ENCODE measurements at regions not wholly inside any gene's neighbourhood (a gene's known extent, or its start where the extent isn't known, plus 50 kb on each side); places are given as distances from the start of the nearest gene placed in this dataset.

DNA sequence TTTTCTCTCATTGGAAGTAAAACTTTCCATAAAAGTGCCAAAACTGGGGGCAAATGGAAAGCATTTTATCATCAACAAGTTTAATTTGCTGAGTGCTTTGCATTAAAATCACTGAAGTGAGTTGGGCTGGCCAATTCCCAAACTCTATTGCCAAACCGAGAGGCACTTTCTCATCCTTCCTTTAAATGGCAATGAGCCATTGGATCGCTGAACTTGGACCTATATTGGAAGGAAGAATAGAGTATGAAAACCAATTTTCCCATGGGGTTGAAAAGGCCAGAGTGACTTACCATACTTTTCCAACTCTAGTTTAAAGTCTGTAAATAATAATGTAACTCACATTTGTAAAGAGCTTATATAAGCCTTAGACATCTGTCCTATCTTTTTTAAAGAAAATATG lies 189.1 kb upstream of the C1orf87 start:
- DNase-seq (ENCODE audit: low spot score) = no peak
- no peak overlapping the region for H3K27ac ChIP-seq (ENCODE audit: low read depth in 1 of 2, low read length in 2 of 2)
- no peak overlapping the region for H3K9ac ChIP-seq (ENCODE audit: low read depth in 1 of 2, low read length in 2 of 2)
- H3K27me3 ChIP-seq (ENCODE audit: control insufficient read depth in 4 of 4, insufficient read depth in 4 of 4, low read length in 3 of 4) = no peaks in the 10 kb centered on the region
- peak in 1 of 2 donors; percentile 26 for TF ChIP-seq RXRA (IDR thresholded peaks at IDR 0.05)
- TF ChIP-seq, protein P1, sequence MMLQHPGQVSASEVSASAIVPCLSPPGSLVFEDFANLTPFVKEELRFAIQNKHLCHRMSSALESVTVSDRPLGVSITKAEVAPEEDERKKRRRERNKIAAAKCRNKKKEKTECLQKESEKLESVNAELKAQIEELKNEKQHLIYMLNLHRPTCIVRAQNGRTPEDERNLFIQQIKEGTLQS (IDR thresholded peaks at IDR 0.05) = no peak
- no peak for TF ChIP-seq YY1 (IDR thresholded peaks at IDR 0.05)
- peak in 1 of 2 donors; percentile 7 for TF ChIP-seq HNF4A (conservative IDR thresholded peaks at IDR 0.05)
- TF ChIP-seq, protein P2, sequence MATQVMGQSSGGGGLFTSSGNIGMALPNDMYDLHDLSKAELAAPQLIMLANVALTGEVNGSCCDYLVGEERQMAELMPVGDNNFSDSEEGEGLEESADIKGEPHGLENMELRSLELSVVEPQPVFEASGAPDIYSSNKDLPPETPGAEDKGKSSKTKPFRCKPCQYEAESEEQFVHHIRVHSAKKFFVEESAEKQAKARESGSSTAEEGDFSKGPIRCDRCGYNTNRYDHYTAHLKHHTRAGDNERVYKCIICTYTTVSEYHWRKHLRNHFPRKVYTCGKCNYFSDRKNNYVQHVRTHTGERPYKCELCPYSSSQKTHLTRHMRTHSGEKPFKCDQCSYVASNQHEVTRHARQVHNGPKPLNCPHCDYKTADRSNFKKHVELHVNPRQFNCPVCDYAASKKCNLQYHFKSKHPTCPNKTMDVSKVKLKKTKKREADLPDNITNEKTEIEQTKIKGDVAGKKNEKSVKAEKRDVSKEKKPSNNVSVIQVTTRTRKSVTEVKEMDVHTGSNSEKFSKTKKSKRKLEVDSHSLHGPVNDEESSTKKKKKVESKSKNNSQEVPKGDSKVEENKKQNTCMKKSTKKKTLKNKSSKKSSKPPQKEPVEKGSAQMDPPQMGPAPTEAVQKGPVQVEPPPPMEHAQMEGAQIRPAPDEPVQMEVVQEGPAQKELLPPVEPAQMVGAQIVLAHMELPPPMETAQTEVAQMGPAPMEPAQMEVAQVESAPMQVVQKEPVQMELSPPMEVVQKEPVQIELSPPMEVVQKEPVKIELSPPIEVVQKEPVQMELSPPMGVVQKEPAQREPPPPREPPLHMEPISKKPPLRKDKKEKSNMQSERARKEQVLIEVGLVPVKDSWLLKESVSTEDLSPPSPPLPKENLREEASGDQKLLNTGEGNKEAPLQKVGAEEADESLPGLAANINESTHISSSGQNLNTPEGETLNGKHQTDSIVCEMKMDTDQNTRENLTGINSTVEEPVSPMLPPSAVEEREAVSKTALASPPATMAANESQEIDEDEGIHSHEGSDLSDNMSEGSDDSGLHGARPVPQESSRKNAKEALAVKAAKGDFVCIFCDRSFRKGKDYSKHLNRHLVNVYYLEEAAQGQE (IDR thresholded peaks at IDR 0.05) = no peak
- peaks cover 0 to 14% (median 12%) of the 10 kb centered on the region in 4 donors for H3K4me1 ChIP-seq (ENCODE audit: control insufficient read depth in 4 of 4, insufficient read depth in 4 of 4, low read length in 3 of 4)
- WGBS = 32% methylated on average over 2 of the region's 2 CpGs
- no peak overlapping the region for H3K4me3 ChIP-seq (ENCODE audit: low read depth in 1 of 3, low read length in 3 of 3)
- H3K36me3 ChIP-seq (ENCODE audit: control insufficient read depth in 4 of 4, insufficient read depth in 3 of 4, low read depth in 1 of 4, low read length in 3 of 4) = no peaks in the 10 kb centered on the region
- H3K9me3 ChIP-seq (ENCODE audit: control insufficient read depth in 4 of 4, low read length in 3 of 4) = no peaks in the 10 kb centered on the region

DNA sequence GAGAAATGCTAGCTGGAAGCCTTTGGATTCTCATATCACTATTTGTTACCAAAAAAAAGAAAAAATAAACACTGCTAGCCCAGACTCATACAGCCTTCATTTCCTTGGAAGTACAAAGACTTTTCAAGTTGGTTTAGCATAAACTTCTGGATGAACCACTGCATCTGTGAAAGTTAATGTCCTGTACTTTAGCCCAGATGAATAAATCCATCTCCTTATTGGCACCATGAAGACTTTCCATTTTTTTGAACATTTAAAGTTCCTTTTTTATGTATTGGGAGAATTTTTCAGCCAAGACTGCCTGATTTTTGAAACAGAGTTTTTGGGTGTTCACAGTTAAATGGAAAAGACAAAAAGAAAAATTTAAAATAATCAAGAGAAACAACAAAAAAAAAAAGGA lies 184.0 kb upstream of the C1orf87 start:
- no peak overlapping the region for H3K27ac ChIP-seq (ENCODE audit: low read depth in 1 of 2, low read length in 2 of 2)
- no peaks in the 10 kb centered on the region for H3K36me3 ChIP-seq (ENCODE audit: control insufficient read depth in 4 of 4, insufficient read depth in 3 of 4, low read depth in 1 of 4, low read length in 3 of 4)
- H3K4me3 ChIP-seq (ENCODE audit: low read depth in 1 of 3, low read length in 3 of 3) = no peak overlapping the region
- no peak overlapping the region for H3K9ac ChIP-seq (ENCODE audit: low read depth in 1 of 2, low read length in 2 of 2)
- no peaks in the 10 kb centered on the region for H3K9me3 ChIP-seq (ENCODE audit: control insufficient read depth in 4 of 4, low read length in 3 of 4)
- no peak for DNase-seq (ENCODE audit: low spot score)
- TF ChIP-seq YY1 (IDR thresholded peaks at IDR 0.05) = no peak
- TF ChIP-seq, protein P3, sequence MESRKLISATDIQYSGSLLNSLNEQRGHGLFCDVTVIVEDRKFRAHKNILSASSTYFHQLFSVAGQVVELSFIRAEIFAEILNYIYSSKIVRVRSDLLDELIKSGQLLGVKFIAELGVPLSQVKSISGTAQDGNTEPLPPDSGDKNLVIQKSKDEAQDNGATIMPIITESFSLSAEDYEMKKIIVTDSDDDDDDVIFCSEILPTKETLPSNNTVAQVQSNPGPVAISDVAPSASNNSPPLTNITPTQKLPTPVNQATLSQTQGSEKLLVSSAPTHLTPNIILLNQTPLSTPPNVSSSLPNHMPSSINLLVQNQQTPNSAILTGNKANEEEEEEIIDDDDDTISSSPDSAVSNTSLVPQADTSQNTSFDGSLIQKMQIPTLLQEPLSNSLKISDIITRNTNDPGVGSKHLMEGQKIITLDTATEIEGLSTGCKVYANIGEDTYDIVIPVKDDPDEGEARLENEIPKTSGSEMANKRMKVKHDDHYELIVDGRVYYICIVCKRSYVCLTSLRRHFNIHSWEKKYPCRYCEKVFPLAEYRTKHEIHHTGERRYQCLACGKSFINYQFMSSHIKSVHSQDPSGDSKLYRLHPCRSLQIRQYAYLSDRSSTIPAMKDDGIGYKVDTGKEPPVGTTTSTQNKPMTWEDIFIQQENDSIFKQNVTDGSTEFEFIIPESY (IDR thresholded peaks at IDR 0.05) = no peak
- TF ChIP-seq, protein P2 (IDR thresholded peaks at IDR 0.05) = no peak
- no peak for TF ChIP-seq HNF4G (IDR thresholded peaks at IDR 0.05)
- no peak for TF ChIP-seq FOXA1 (IDR thresholded peaks at IDR 0.05)
- TF ChIP-seq SP1 (IDR thresholded peaks at IDR 0.05) = no peak
- TF ChIP-seq GABPA (IDR thresholded peaks at IDR 0.05 in 1 of 2, conservative IDR thresholded peaks at IDR 0.05 in 1 of 2) = no peak
- no peak for TF ChIP-seq TAF1 (conservative IDR thresholded peaks at IDR 0.05)
- TF ChIP-seq EGR1 (IDR thresholded peaks at IDR 0.05; ENCODE audit: low read depth in 2 of 2) = no peak
- TF ChIP-seq, protein P4, sequence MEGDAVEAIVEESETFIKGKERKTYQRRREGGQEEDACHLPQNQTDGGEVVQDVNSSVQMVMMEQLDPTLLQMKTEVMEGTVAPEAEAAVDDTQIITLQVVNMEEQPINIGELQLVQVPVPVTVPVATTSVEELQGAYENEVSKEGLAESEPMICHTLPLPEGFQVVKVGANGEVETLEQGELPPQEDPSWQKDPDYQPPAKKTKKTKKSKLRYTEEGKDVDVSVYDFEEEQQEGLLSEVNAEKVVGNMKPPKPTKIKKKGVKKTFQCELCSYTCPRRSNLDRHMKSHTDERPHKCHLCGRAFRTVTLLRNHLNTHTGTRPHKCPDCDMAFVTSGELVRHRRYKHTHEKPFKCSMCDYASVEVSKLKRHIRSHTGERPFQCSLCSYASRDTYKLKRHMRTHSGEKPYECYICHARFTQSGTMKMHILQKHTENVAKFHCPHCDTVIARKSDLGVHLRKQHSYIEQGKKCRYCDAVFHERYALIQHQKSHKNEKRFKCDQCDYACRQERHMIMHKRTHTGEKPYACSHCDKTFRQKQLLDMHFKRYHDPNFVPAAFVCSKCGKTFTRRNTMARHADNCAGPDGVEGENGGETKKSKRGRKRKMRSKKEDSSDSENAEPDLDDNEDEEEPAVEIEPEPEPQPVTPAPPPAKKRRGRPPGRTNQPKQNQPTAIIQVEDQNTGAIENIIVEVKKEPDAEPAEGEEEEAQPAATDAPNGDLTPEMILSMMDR (IDR thresholded peaks at IDR 0.05; ENCODE audit: low read depth, low read length, missing input control) = no peak
- TF ChIP-seq RXRA (IDR thresholded peaks at IDR 0.05) = no peak
- no peak for TF ChIP-seq RAD21 (IDR thresholded peaks at IDR 0.05)
- TF ChIP-seq, protein P5, sequence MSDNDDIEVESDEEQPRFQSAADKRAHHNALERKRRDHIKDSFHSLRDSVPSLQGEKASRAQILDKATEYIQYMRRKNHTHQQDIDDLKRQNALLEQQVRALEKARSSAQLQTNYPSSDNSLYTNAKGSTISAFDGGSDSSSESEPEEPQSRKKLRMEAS (IDR thresholded peaks at IDR 0.05) = no peak
- TF ChIP-seq, protein P1 (IDR thresholded peaks at IDR 0.05) = no peak
- no peak for TF ChIP-seq HNF4A (conservative IDR thresholded peaks at IDR 0.05)
- TF ChIP-seq JUND (IDR thresholded peaks at IDR 0.05) = no peak
- H3K4me1 ChIP-seq (ENCODE audit: control insufficient read depth in 4 of 4, insufficient read depth in 4 of 4, low read length in 3 of 4) = peaks cover 0 to 2% (median 0%) of the 10 kb centered on the region in 4 donors
- no peaks in the 10 kb centered on the region for H3K27me3 ChIP-seq (ENCODE audit: control insufficient read depth in 4 of 4, insufficient read depth in 4 of 4, low read length in 3 of 4)
